ENCODE measurements at regions not wholly inside any gene's neighbourhood (a gene's known extent, or its start where the extent isn't known, plus 50 kb on each side); places are given as distances from the start of the nearest gene placed in this dataset.

- Mint-ChIP-seq H3K27me3 (peaks cover 4% of the 10 kb centered on the region), H3K4me3 (no peak overlapping the region), H3K4me1 (no peaks in the 10 kb centered on the region), H3K36me3 (no peaks in the 10 kb centered on the region), H3K9me3 (peaks cover 0 to 4% (median 0%) of the 10 kb centered on the region in 7 donors), H3K27ac (no peak overlapping the region)
- Histone ChIP-seq H3K9me3 (ENCODE audit: control insufficient read depth in 2 of 2, low read length in 2 of 2) (no peaks in the 10 kb centered on the region), H3K27ac (ENCODE audit: insufficient read depth, low read length, poor library complexity, severe bottlenecking) (no peak overlapping the region), H3K4me3 (ENCODE audit: low read depth, low read length) (no peak overlapping the region), H3K27me3 (ENCODE audit: control insufficient read depth, insufficient read depth, low read length) (no peaks in the 10 kb centered on the region), H3K36me3 (ENCODE audit: control insufficient read depth, insufficient read depth, low read length) (no peaks in the 10 kb centered on the region), H3K4me1 (ENCODE audit: control insufficient read depth, insufficient read depth, low read length, poor library complexity, severe bottlenecking) (no peaks in the 10 kb centered on the region)
- DNase-seq: no peak
- no peak for ATAC-seq (ENCODE audit: low read depth in 2 of 2)
These were observed 150.6 kb upstream of the RAB12 start for GRCh38 chr18:8458546-8459215.

- DNase-seq: no peak
- Mint-ChIP-seq H3K4me1 (no peaks in the 10 kb centered on the region), H3K4me3 (no peak overlapping the region), H3K9me3 (peaks cover 0 to 2% (median 0%) of the 10 kb centered on the region in 7 donors), H3K36me3 (no peaks in the 10 kb centered on the region), H3K27me3 (peaks cover 7% of the 10 kb centered on the region), H3K27ac (no peak overlapping the region)
- no peaks in the 10 kb centered on the region for H3K4me1 ChIP-seq (ENCODE audit: control insufficient read depth, insufficient read depth, low read length, poor library complexity, severe bottlenecking)
- H3K27me3 ChIP-seq (ENCODE audit: control insufficient read depth, insufficient read depth, low read length): no peaks in the 10 kb centered on the region
- H3K4me3 ChIP-seq (ENCODE audit: low read depth, low read length): no peak overlapping the region
- no peak overlapping the region for H3K27ac ChIP-seq (ENCODE audit: insufficient read depth, low read length, poor library complexity, severe bottlenecking)
- no peak for ATAC-seq (ENCODE audit: low read depth in 2 of 2)
- H3K9me3 ChIP-seq (ENCODE audit: control insufficient read depth in 2 of 2, low read length in 2 of 2): no peaks in the 10 kb centered on the region
- no peaks in the 10 kb centered on the region for H3K36me3 ChIP-seq (ENCODE audit: control insufficient read depth, insufficient read depth, low read length)
These were observed 148.5 kb upstream of the RAB12 start for GRCh38 chr18:8460748-8461147.

- no peaks in the 10 kb centered on the region for H3K9me3 ChIP-seq (ENCODE audit: control insufficient read depth in 2 of 2, low read length in 2 of 2)
- H3K4me1 ChIP-seq (ENCODE audit: control insufficient read depth, insufficient read depth, low read length, poor library complexity, severe bottlenecking): no peaks in the 10 kb centered on the region
- Mint-ChIP-seq H3K36me3 (no peaks in the 10 kb centered on the region), H3K9me3 (peaks cover 0 to 2% (median 0%) of the 10 kb centered on the region in 7 donors), H3K4me3 (no peak overlapping the region), H3K27ac (no peak overlapping the region), H3K4me1 (no peaks in the 10 kb centered on the region), H3K27me3 (peaks cover 7% of the 10 kb centered on the region)
- DNase-seq (no peak), ATAC-seq (ENCODE audit: low read depth in 2 of 2) (no peak)
- no peak overlapping the region for H3K27ac ChIP-seq (ENCODE audit: insufficient read depth, low read length, poor library complexity, severe bottlenecking)
- no peak overlapping the region for H3K4me3 ChIP-seq (ENCODE audit: low read depth, low read length)
- H3K36me3 ChIP-seq (ENCODE audit: control insufficient read depth, insufficient read depth, low read length): no peaks in the 10 kb centered on the region
- no peaks in the 10 kb centered on the region for H3K27me3 ChIP-seq (ENCODE audit: control insufficient read depth, insufficient read depth, low read length)
These were observed 147.7 kb upstream of the RAB12 start for GRCh38 chr18:8461544-8461943.

GRCh38 chr18:8462651-8463185, 146.5 kb upstream of the RAB12 start:
- Mint-ChIP-seq H3K27ac (no peak overlapping the region), H3K27me3 (peaks cover 7% of the 10 kb centered on the region)

GRCh38 chr18:8463791-8464190, 145.4 kb upstream of the RAB12 start:
- no peaks in the 10 kb centered on the region for H3K9me3 ChIP-seq (ENCODE audit: control insufficient read depth in 2 of 2, low read length in 2 of 2)

More at GRCh38 chr18:8462651-8463185, 146.5 kb upstream of the RAB12 start:
- Histone ChIP-seq H3K4me1 (ENCODE audit: control insufficient read depth, insufficient read depth, low read length, poor library complexity, severe bottlenecking) (no peaks in the 10 kb centered on the region), H3K36me3 (ENCODE audit: control insufficient read depth, insufficient read depth, low read length) (no peaks in the 10 kb centered on the region), H3K4me3 (ENCODE audit: low read depth, low read length) (no peak overlapping the region), H3K27me3 (ENCODE audit: control insufficient read depth, insufficient read depth, low read length) (no peaks in the 10 kb centered on the region), H3K27ac (ENCODE audit: insufficient read depth, low read length, poor library complexity, severe bottlenecking) (no peak overlapping the region), H3K9me3 (ENCODE audit: control insufficient read depth in 2 of 2, low read length in 2 of 2) (no peaks in the 10 kb centered on the region)
- Mint-ChIP-seq H3K9me3 (peaks cover 0 to 2% (median 0%) of the 10 kb centered on the region in 7 donors), H3K4me1 (no peaks in the 10 kb centered on the region), H3K4me3 (no peak overlapping the region), H3K36me3 (no peaks in the 10 kb centered on the region)
- ATAC-seq (ENCODE audit: low read depth in 2 of 2) (no peak), DNase-seq (no peak)

GRCh38 chr18:8468191-8468590, 141.0 kb upstream of the RAB12 start:
- Histone ChIP-seq H3K9me3 (ENCODE audit: control insufficient read depth in 2 of 2, low read length in 2 of 2) (no peaks in the 10 kb centered on the region), H3K4me1 (ENCODE audit: control insufficient read depth, insufficient read depth, low read length, poor library complexity, severe bottlenecking) (no peaks in the 10 kb centered on the region), H3K4me3 (ENCODE audit: low read depth, low read length) (no peak overlapping the region), H3K27ac (ENCODE audit: insufficient read depth, low read length, poor library complexity, severe bottlenecking) (no peak overlapping the region), H3K36me3 (ENCODE audit: control insufficient read depth, insufficient read depth, low read length) (no peaks in the 10 kb centered on the region), H3K27me3 (ENCODE audit: control insufficient read depth, insufficient read depth, low read length) (no peaks in the 10 kb centered on the region)
- Mint-ChIP-seq H3K4me1 (no peaks in the 10 kb centered on the region), H3K4me3 (no peak overlapping the region), H3K9me3 (peaks cover 0 to 4% (median 0%) of the 10 kb centered on the region in 7 donors), H3K27ac (no peak overlapping the region), H3K27me3 (peaks cover 11% of the 10 kb centered on the region), H3K36me3 (no peaks in the 10 kb centered on the region)
- ATAC-seq (ENCODE audit: low read depth in 2 of 2) (no peak), DNase-seq (no peak)

More at GRCh38 chr18:8463791-8464190, 145.4 kb upstream of the RAB12 start:
- Mint-ChIP-seq H3K36me3 (no peaks in the 10 kb centered on the region), H3K4me1 (no peaks in the 10 kb centered on the region), H3K4me3 (no peak overlapping the region), H3K27me3 (peaks cover 7% of the 10 kb centered on the region), H3K9me3 (peaks cover 0 to 2% (median 0%) of the 10 kb centered on the region in 7 donors), H3K27ac (no peak overlapping the region)
- H3K4me1 ChIP-seq (ENCODE audit: control insufficient read depth, insufficient read depth, low read length, poor library complexity, severe bottlenecking): no peaks in the 10 kb centered on the region
- no peak overlapping the region for H3K4me3 ChIP-seq (ENCODE audit: low read depth, low read length)
- DNase-seq: no peak
- H3K36me3 ChIP-seq (ENCODE audit: control insufficient read depth, insufficient read depth, low read length): no peaks in the 10 kb centered on the region
- no peak overlapping the region for H3K27ac ChIP-seq (ENCODE audit: insufficient read depth, low read length, poor library complexity, severe bottlenecking)
- no peaks in the 10 kb centered on the region for H3K27me3 ChIP-seq (ENCODE audit: control insufficient read depth, insufficient read depth, low read length)
- no peak for ATAC-seq (ENCODE audit: low read depth in 2 of 2)

- no peaks in the 10 kb centered on the region for H3K36me3 ChIP-seq (ENCODE audit: control insufficient read depth, insufficient read depth, low read length)
These were observed 140.3 kb upstream of the RAB12 start for GRCh38 chr18:8468921-8469335.

More at GRCh38 chr18:8468921-8469335, 140.3 kb upstream of the RAB12 start:
- H3K4me1 Mint-ChIP-seq: no peaks in the 10 kb centered on the region
- H3K4me3 Mint-ChIP-seq: no peak overlapping the region
- no peaks in the 10 kb centered on the region for H3K9me3 ChIP-seq (ENCODE audit: control insufficient read depth in 2 of 2, low read length in 2 of 2)
- no peak overlapping the region for H3K27ac Mint-ChIP-seq
- no peaks in the 10 kb centered on the region for H3K4me1 ChIP-seq (ENCODE audit: control insufficient read depth, insufficient read depth, low read length, poor library complexity, severe bottlenecking)
- no peak overlapping the region for H3K27ac ChIP-seq (ENCODE audit: insufficient read depth, low read length, poor library complexity, severe bottlenecking)
- H3K36me3 Mint-ChIP-seq: no peaks in the 10 kb centered on the region
- ATAC-seq (ENCODE audit: low read depth in 2 of 2) (no peak), DNase-seq (no peak)
- H3K4me3 ChIP-seq (ENCODE audit: low read depth, low read length): no peak overlapping the region
- peaks cover 5% of the 10 kb centered on the region for H3K27me3 Mint-ChIP-seq
- peaks cover 0 to 4% (median 0%) of the 10 kb centered on the region in 7 donors for H3K9me3 Mint-ChIP-seq
- H3K27me3 ChIP-seq (ENCODE audit: control insufficient read depth, insufficient read depth, low read length): no peaks in the 10 kb centered on the region
